Neural progenitor cell (in vitro differentiated cells): ENCODE measurements at regions not wholly inside any gene's neighbourhood (a gene's known extent, or its start where the extent isn't known, plus 50 kb on each side); places are given as distances from the start of the nearest gene placed in this dataset.
"Not testable (repeated sequence)": the region's sequence is repeated elsewhere in the genome, so short reads cannot be mapped to it uniquely, and the experiment has no call there.

Experiments used
- DNase-seq: peaks from one replicate; pipeline ENCODE4 v3.0.0-alpha.2; 2016; ENCODE audit warnings: low spot score
- H2AFZ ChIP-seq: fragments of 200-600 bp; sonication (generic); replicated peaks from 2 replicates; pipeline ENCODE4 v1.6.1; 2016; ENCODE audit warnings: antibody characterized with exemption
- H3F3A ChIP-seq: fragments of 200-600 bp; sonication (generic); 2 replicates; pipeline ENCODE4 v1.6.1; 2016; ENCODE audit warnings: antibody characterized with exemption, low read depth
- H3K27ac ChIP-seq: fragments of 200-600 bp; sonication (generic); 2 replicates; pipeline ENCODE4 v1.5.1; 2016; ENCODE audit warnings: mild to moderate bottlenecking
- H3K27me3 ChIP-seq: fragments of 200-600 bp; sonication (generic); 2 replicates; pipeline ENCODE4 v1.6.1; 2016; ENCODE audit warnings: mild to moderate bottlenecking, moderate library complexity
- H3K36me3 ChIP-seq: fragments of 200-600 bp; sonication (generic); 2 replicates; pipeline ENCODE4 v1.5.1; 2016
- H3K4me1 ChIP-seq: fragments of 200-600 bp; sonication (generic); 2 replicates; pipeline ENCODE4 v1.6.1; 2016; ENCODE audit warnings: mixed run types
- H3K4me2 ChIP-seq: fragments of 200-600 bp; sonication (generic); 2 replicates; pipeline ENCODE4 v1.6.1; 2016
- H3K4me3 ChIP-seq: fragments of 200-600 bp; sonication (generic); 2 replicates; pipeline ENCODE4 v1.5.1; 2016
- H3K79me2 ChIP-seq: fragments of 200-600 bp; sonication (generic); 2 replicates; pipeline ENCODE4 v1.6.1; 2016; ENCODE audit warnings: low read depth
- H3K9ac ChIP-seq: fragments of 200-600 bp; sonication (generic); 2 replicates; pipeline ENCODE4 v1.6.1; 2016
- H3K9me3 ChIP-seq: fragments of 200-600 bp; sonication (generic); 2 replicates; pipeline ENCODE4 v1.5.1; 2016; ENCODE audit warnings: low read depth
- H4K20me1 ChIP-seq: fragments of 200-600 bp; sonication (generic); 2 replicates; pipeline ENCODE4 v1.6.1; 2016; ENCODE audit warnings: low read depth
- H3K27ac Mint-ChIP-seq: 3 replicates; pipeline ENCODE4 v1.8.0; 2021; ENCODE audit warnings: mixed read lengths
- H3K27me3 Mint-ChIP-seq: 2 replicates; pipeline ENCODE4 v1.8.0; 2022; ENCODE audit warnings: low read depth, mild to moderate bottlenecking, inconsistent platforms, moderate library complexity, mixed read lengths; ENCODE audit not compliant: insufficient read depth
- H3K36me3 Mint-ChIP-seq: 3 replicates; pipeline ENCODE4 v1.8.0; 2021; ENCODE audit warnings: mixed read lengths
- H3K4me1 Mint-ChIP-seq: 3 replicates; pipeline ENCODE4 v1.8.0; 2021; ENCODE audit warnings: mixed read lengths
- H3K4me3 Mint-ChIP-seq: 3 replicates; pipeline ENCODE4 v1.8.0; 2021; ENCODE audit warnings: mild to moderate bottlenecking, moderate library complexity, mixed read lengths
- H3K9me3 Mint-ChIP-seq: 3 replicates; pipeline ENCODE4 v1.8.0; 2020; ENCODE audit warnings: mixed read lengths
- CTCF ChIP-seq: fragments of 200-600 bp; sonication (generic); IDR thresholded peaks from 2 replicates; pipeline ENCODE4 v1.5.1; 2017; ENCODE audit warnings: antibody characterized with exemption, mild to moderate bottlenecking
- EZH2 ChIP-seq: fragments of 200-600 bp; sonication (generic); IDR thresholded peaks from 2 replicates; pipeline ENCODE4 v1.6.1; 2017; ENCODE audit warnings: antibody characterized with exemption, mild to moderate bottlenecking, moderate library complexity
- EZH2phosphoT487 ChIP-seq: fragments of 200-600 bp; sonication (generic); IDR thresholded peaks from 2 replicates; pipeline ENCODE4 v1.6.1; 2017; ENCODE audit warnings: antibody characterized with exemption

GRCh38 chrX:69428216-69428615 is 75.9 kb upstream of the NALF2 start:
- Histone ChIP-seq H3K4me1 (peaks cover 14% of the 10 kb centered on the region), H2AFZ (no peak overlapping the region), H3K27ac (no peak overlapping the region), H4K20me1 (no peaks in the 10 kb centered on the region), H3F3A (no peaks in the 10 kb centered on the region), H3K4me2 (no peak overlapping the region), H3K27me3 (no peaks in the 10 kb centered on the region), H3K9ac (no peak overlapping the region), H3K4me3 (no peak overlapping the region), H3K36me3 (no peaks in the 10 kb centered on the region), H3K79me2 (no peaks in the 10 kb centered on the region), H3K9me3 (peaks cover 5% of the 10 kb centered on the region)
- H3K36me3 Mint-ChIP-seq = no peaks in the 10 kb centered on the region
- peaks cover 27% of the 10 kb centered on the region for H3K4me1 Mint-ChIP-seq
- no peak overlapping the region for H3K4me3 Mint-ChIP-seq
- H3K9me3 Mint-ChIP-seq = peaks cover 3% of the 10 kb centered on the region
- TF ChIP-seq CTCF (no peak), EZH2 (no peak)
- no peak for DNase-seq
- H3K27me3 Mint-ChIP-seq = peaks cover 7% of the 10 kb centered on the region
- no peak overlapping the region for H3K27ac Mint-ChIP-seq

GRCh38 chrX:69424910-69425309 is 79.2 kb upstream of the NALF2 start:
- H3K36me3 ChIP-seq = no peaks in the 10 kb centered on the region
- Mint-ChIP-seq H3K27me3 (peaks cover 4% of the 10 kb centered on the region), H3K4me1 (peaks cover 14% of the 10 kb centered on the region), H3K9me3 (peaks cover 6% of the 10 kb centered on the region), H3K36me3 (no peaks in the 10 kb centered on the region), H3K4me3 (no peak overlapping the region), H3K27ac (no peak overlapping the region)
- no peak overlapping the region for H3K4me2 ChIP-seq
- no peak for DNase-seq
- no peak overlapping the region for H3K27ac ChIP-seq
- no peaks in the 10 kb centered on the region for H3K9me3 ChIP-seq
- H3K79me2 ChIP-seq = no peaks in the 10 kb centered on the region
- no peak overlapping the region for H2AFZ ChIP-seq
- H3K9ac ChIP-seq = no peak overlapping the region
- peaks cover 14% of the 10 kb centered on the region for H3K4me1 ChIP-seq
- H3K27me3 ChIP-seq = no peaks in the 10 kb centered on the region
- no peaks in the 10 kb centered on the region for H3F3A ChIP-seq
- H3K4me3 ChIP-seq = no peak overlapping the region
- TF ChIP-seq CTCF (no peak), EZH2 (no peak), EZH2phosphoT487 (no peak)
- no peaks in the 10 kb centered on the region for H4K20me1 ChIP-seq

GRCh38 chrX:69424161-69424560 is 80.0 kb upstream of the NALF2 start:
- Mint-ChIP-seq H3K9me3 (peaks cover 9% of the 10 kb centered on the region), H3K4me1 (peaks cover 7% of the 10 kb centered on the region), H3K36me3 (no peaks in the 10 kb centered on the region), H3K27ac (no peak overlapping the region), H3K27me3 (peaks cover 4% of the 10 kb centered on the region), H3K4me3 (no peak overlapping the region)
- Histone ChIP-seq H3K4me2 (no peak overlapping the region), H3F3A (no peaks in the 10 kb centered on the region), H3K4me3 (no peak overlapping the region), H4K20me1 (no peaks in the 10 kb centered on the region), H3K9ac (no peak overlapping the region), H2AFZ (no peak overlapping the region), H3K27ac (no peak overlapping the region), H3K4me1 (peaks cover 7% of the 10 kb centered on the region), H3K9me3 (no peaks in the 10 kb centered on the region), H3K36me3 (no peaks in the 10 kb centered on the region), H3K79me2 (no peaks in the 10 kb centered on the region), H3K27me3 (no peaks in the 10 kb centered on the region)
- peak; percentile 57 for TF ChIP-seq CTCF
- no peak for TF ChIP-seq EZH2
- no peak for TF ChIP-seq EZH2phosphoT487
- DNase-seq = peak; percentile 15

- DNase-seq, H3K9ac ChIP-seq, H3K4me3 ChIP-seq, H4K20me1 ChIP-seq, H3K27me3 Mint-ChIP-seq, H3K27ac Mint-ChIP-seq, H3F3A ChIP-seq, H3K4me1 ChIP-seq, H3K4me1 Mint-ChIP-seq, H3K4me2 ChIP-seq, H3K4me3 Mint-ChIP-seq, H3K36me3 Mint-ChIP-seq, H3K9me3 ChIP-seq, H3K36me3 ChIP-seq, H3K27me3 ChIP-seq, H2AFZ ChIP-seq, H3K79me2 ChIP-seq, H3K27ac ChIP-seq: not testable (repeated sequence)
- H3K9me3 Mint-ChIP-seq = peaks cover 15% of the 10 kb centered on the region
Measured at GRCh38 chrX:69422208-69422607, 81.9 kb upstream of the NALF2 start.
